GM19463 (cell line): ENCODE measurements at regions not wholly inside any gene's neighbourhood (a gene's known extent, or its start where the extent isn't known, plus 50 kb on each side); places are given as distances from the start of the nearest gene placed in this dataset.
"Not testable (repeated sequence)": the region's sequence is repeated elsewhere in the genome, so short reads cannot be mapped to it uniquely, and the experiment has no call there.

Experiments used
- ATAC-seq: cut with Tn5 transposase; IDR thresholded peaks from one replicate; pipeline ENCODE4 v1.9.1; 2021; ENCODE audit warnings: mild to moderate bottlenecking, moderate library complexity; ENCODE audit not compliant: unreplicated experiment

GRCh38 chr11:130671801-130672700, 223.6 kb downstream of the ADAMTS15 start:
- no peak for ATAC-seq

GRCh38 chr11:130672911-130673310, 224.5 kb downstream of the ADAMTS15 start:
- no peak for ATAC-seq

GRCh38 chr11:130673698-130674097, 225.3 kb downstream of the ADAMTS15 start:
- ATAC-seq, result no peak

GRCh38 chr11:130674686-130675308, 226.4 kb downstream of the ADAMTS15 start:
- ATAC-seq, result no peak

- ATAC-seq, result no peak
These were observed 227.0 kb downstream of the ADAMTS15 start for GRCh38 chr11:130675371-130675821.

- ATAC-seq, result no peak
These were observed 227.5 kb downstream of the ADAMTS15 start for GRCh38 chr11:130675917-130676316.

- ATAC-seq, result no peak
These were observed 229.2 kb downstream of the ADAMTS15 start for GRCh38 chr11:130677486-130678153.

- no peak for ATAC-seq
These were observed 230.8 kb downstream of the ADAMTS15 start for GRCh38 chr11:130679247-130679646.

- ATAC-seq, result not testable (repeated sequence)
These were observed 233.8 kb downstream of the SNX19 start for GRCh38 chr11:130682471-130682870.

GRCh38 chr11:130689222-130689908, 226.9 kb downstream of the SNX19 start:
- no peak for ATAC-seq

GRCh38 chr11:130691581-130691980, 224.7 kb downstream of the SNX19 start:
- no peak for ATAC-seq

- ATAC-seq, result no peak
These were observed 224.1 kb downstream of the SNX19 start for GRCh38 chr11:130692220-130692619.

GRCh38 chr11:130693543-130693942, 222.7 kb downstream of the SNX19 start:
- ATAC-seq, result no peak

GRCh38 chr11:130694488-130695045, 221.7 kb downstream of the SNX19 start:
- no peak for ATAC-seq

GRCh38 chr11:130698174-130698573, 218.1 kb downstream of the SNX19 start:
- ATAC-seq, result no peak

GRCh38 chr11:130699561-130699960, 216.7 kb downstream of the SNX19 start:
- no peak for ATAC-seq

GRCh38 chr11:130700092-130700491, 216.2 kb downstream of the SNX19 start:
- ATAC-seq, result no peak

- no peak for ATAC-seq
These were observed 212.6 kb downstream of the SNX19 start for GRCh38 chr11:130703489-130704190.

GRCh38 chr11:130705670-130706421, 210.4 kb downstream of the SNX19 start:
- no peak for ATAC-seq
